Gastrocnemius medialis (tissue), 4 donors: ENCODE measurements at regions not wholly inside any gene's neighbourhood (a gene's known extent, or its start where the extent isn't known, plus 50 kb on each side); places are given as distances from the start of the nearest gene placed in this dataset.

Experiments
- ATAC-seq, 2 donors: fragments of 150-250 bp; one replicate each; pipeline ENCODE4 v1.9.1; 2016
- DNase-seq, 2 donors: peaks; one replicate each; pipeline ENCODE4 v3.0.0-alpha.2; 2019
- H3K27ac ChIP-seq, 4 donors: fragments of 200-600 bp; sonication (generic); 1 replicate in 1 of 4; 2 replicates in 3 of 4; pipeline ENCODE4 v1.5.1; 2016 to 2018; ENCODE audit warnings: mild to moderate bottlenecking in 2 of 4, moderate library complexity in 1 of 4
- H3K27me3 ChIP-seq, 3 donors: fragments of 200-600 bp; sonication (generic) in 2 of 3; 1 replicate in 1 of 3; 2 replicates in 2 of 3; pipeline versions ENCODE4 v1.5.1 to v1.6.0; 2016 to 2019; ENCODE audit warnings: mild to moderate bottlenecking in 1 of 3, moderate library complexity in 1 of 3
- H3K36me3 ChIP-seq, 2 donors: fragments of 200-600 bp; sonication (generic) in 1 of 2; one replicate each; pipeline ENCODE4 v1.5.1; 2017 to 2018
- H3K4me1 ChIP-seq, 2 donors: fragments of 200-600 bp; sonication (generic) in 1 of 2; one replicate each; pipeline ENCODE4 v1.5.1; 2016 to 2017; ENCODE audit warnings: mild to moderate bottlenecking in 2 of 2
- H3K4me3 ChIP-seq, 4 donors: fragments of 200-600 bp; sonication (generic) in 3 of 4; 1 replicate in 1 of 4; 2 replicates in 3 of 4; pipeline ENCODE4 v1.5.1; 2016 to 2019; ENCODE audit warnings: mild to moderate bottlenecking in 2 of 4
- H3K9me3 ChIP-seq, 3 donors: fragments of 200-600 bp; sonication (generic) in 2 of 3; 1 replicate in 1 of 3; 2 replicates in 2 of 3; pipeline ENCODE4 v1.5.1; 2016 to 2019
- CTCF ChIP-seq, 5 experiments: fragments of 450-650 bp in 3 of 5; fragments of 200-600 bp in 2 of 5; sonication (generic) in 2 of 5; IDR thresholded peaks in 4 of 5; conservative IDR thresholded peaks in 1 of 5; 1 replicate in 4 of 5; 2 replicates in 1 of 5; pipeline ENCODE4 v1.5.1; 2016 to 2019; ENCODE audit warnings: antibody characterized with exemption in 5 of 5, mild to moderate bottlenecking in 3 of 5, moderate library complexity in 3 of 5
- POLR2A ChIP-seq, 2 donors: fragments of 450-650 bp; IDR thresholded peaks; one replicate each; pipeline ENCODE4 v1.6.1; 2017; ENCODE audit warnings: antibody characterized with exemption in 2 of 2, mild to moderate bottlenecking in 2 of 2, moderate library complexity in 2 of 2
- in situ Hi-C, 4 donors: fragments of 200-750 bp; cut with MboI; loops; one replicate each; pipeline versions ENCODE4 v1.15.0 to v1.8.0; 2017; ENCODE audit warnings: low sequenced_read_pairs in 4 of 4
- intact Hi-C: fragments of 100-400 bp; cut with DNase I; formaldehyde crosslinking; loops from one replicate; pipeline ENCODE4 v1.15.1; 2023; ENCODE audit warnings: low total_unique reads

- in situ Hi-C loops = no loop called here
These were observed 693.1 kb upstream of the NECTIN3 start for GRCh38 chr3:110378481-110378880.

GRCh38 chr3:110381992-110382391 is 689.6 kb upstream of the NECTIN3 start:
- no peaks in the 10 kb centered on the region for H3K9me3 ChIP-seq
- in situ Hi-C loops (no loop called here), intact Hi-C loops (no loop called here)
- H3K27ac ChIP-seq = no peak overlapping the region
- H3K4me3 ChIP-seq = no peak overlapping the region
- no peak for DNase-seq
- H3K36me3 ChIP-seq = no peaks in the 10 kb centered on the region
- no peaks in the 10 kb centered on the region for H3K27me3 ChIP-seq
- H3K4me1 ChIP-seq = no peaks in the 10 kb centered on the region
- ATAC-seq = no peak
- no peak for TF ChIP-seq POLR2A (IDR thresholded peaks at IDR 0.05)
- no peak for TF ChIP-seq CTCF (IDR thresholded peaks at IDR 0.05 in 4 of 5, conservative IDR thresholded peaks at IDR 0.05 in 1 of 5)

More at GRCh38 chr3:110378481-110378880, 693.1 kb upstream of the NECTIN3 start:
- TF ChIP-seq POLR2A (IDR thresholded peaks at IDR 0.05) (no peak), CTCF (IDR thresholded peaks at IDR 0.05 in 4 of 5, conservative IDR thresholded peaks at IDR 0.05 in 1 of 5) (no peak)
- no peak for ATAC-seq
- no peak for DNase-seq
- H3K27ac ChIP-seq = no peak overlapping the region
- intact Hi-C loops = no loop called here
- H3K9me3 ChIP-seq = no peaks in the 10 kb centered on the region
- H3K4me3 ChIP-seq = no peak overlapping the region
- no peaks in the 10 kb centered on the region for H3K36me3 ChIP-seq
- no peaks in the 10 kb centered on the region for H3K4me1 ChIP-seq
- no peaks in the 10 kb centered on the region for H3K27me3 ChIP-seq

GRCh38 chr3:110383356-110383755 is 688.3 kb upstream of the NECTIN3 start:
- Histone ChIP-seq H3K27ac (no peak overlapping the region), H3K4me3 (no peak overlapping the region), H3K36me3 (no peaks in the 10 kb centered on the region), H3K27me3 (no peaks in the 10 kb centered on the region), H3K4me1 (no peaks in the 10 kb centered on the region), H3K9me3 (no peaks in the 10 kb centered on the region)
- DNase-seq (no peak), ATAC-seq (no peak)
- TF ChIP-seq CTCF (IDR thresholded peaks at IDR 0.05 in 4 of 5, conservative IDR thresholded peaks at IDR 0.05 in 1 of 5) (no peak), POLR2A (IDR thresholded peaks at IDR 0.05) (no peak)
- intact Hi-C loops (no loop called here), in situ Hi-C loops (no loop called here)

- ATAC-seq = no peak
- DNase-seq = no peak
- Histone ChIP-seq H3K4me1 (no peaks in the 10 kb centered on the region), H3K36me3 (no peaks in the 10 kb centered on the region), H3K9me3 (no peaks in the 10 kb centered on the region), H3K27ac (no peak overlapping the region), H3K4me3 (no peak overlapping the region), H3K27me3 (no peaks in the 10 kb centered on the region)
- TF ChIP-seq POLR2A (IDR thresholded peaks at IDR 0.05) (no peak), CTCF (IDR thresholded peaks at IDR 0.05 in 4 of 5, conservative IDR thresholded peaks at IDR 0.05 in 1 of 5) (no peak)
- in situ Hi-C loops (no loop called here), intact Hi-C loops (no loop called here)
These were observed 687.0 kb upstream of the NECTIN3 start for GRCh38 chr3:110384601-110385000.

GRCh38 chr3:110389005-110389404 is 682.6 kb upstream of the NECTIN3 start:
- ATAC-seq (no peak), DNase-seq (no peak)
- TF ChIP-seq POLR2A (IDR thresholded peaks at IDR 0.05) = no peak
- TF ChIP-seq CTCF (IDR thresholded peaks at IDR 0.05 in 4 of 5, conservative IDR thresholded peaks at IDR 0.05 in 1 of 5) = no peak
- H3K4me3 ChIP-seq = no peak overlapping the region
- H3K27ac ChIP-seq = no peak overlapping the region
- in situ Hi-C loops = no loop called here
- H3K36me3 ChIP-seq = no peaks in the 10 kb centered on the region
- H3K27me3 ChIP-seq = no peaks in the 10 kb centered on the region
- no peaks in the 10 kb centered on the region for H3K9me3 ChIP-seq
- H3K4me1 ChIP-seq = no peaks in the 10 kb centered on the region
- intact Hi-C loops = no loop called here
